ENCODE measurements at regions not wholly inside any gene's neighbourhood (a gene's known extent, or its start where the extent isn't known, plus 50 kb on each side); places are given as distances from the start of the nearest gene placed in this dataset.
A peak's percentile ranks its signal among the peaks of the same experiment; 100 is the strongest.

- no peak for DNase-seq (ENCODE audit: low read depth)
These were observed 99.5 kb downstream of the MAFB start for GRCh38 chr20:40589581-40589980.

GRCh38 chr20:40588891-40589290 is 100.1 kb downstream of the MAFB start:
- no peak for DNase-seq (ENCODE audit: low read depth)

GRCh38 chr20:40587038-40587437 is 102.0 kb downstream of the MAFB start:
- no peak for DNase-seq (ENCODE audit: low read depth)

- DNase-seq (ENCODE audit: low read depth), result no peak
These were observed 104.8 kb downstream of the MAFB start for GRCh38 chr20:40584130-40584809.

GRCh38 chr20:40583636-40584035 is 105.4 kb downstream of the MAFB start:
- DNase-seq (ENCODE audit: low read depth), result no peak

- DNase-seq (ENCODE audit: low read depth), result no peak
These were observed 105.8 kb downstream of the MAFB start for GRCh38 chr20:40583205-40583604.

GRCh38 chr20:40582531-40582930 is 106.5 kb downstream of the MAFB start:
- no peak for DNase-seq (ENCODE audit: low read depth)

- DNase-seq (ENCODE audit: low read depth), result no peak
These were observed 109.3 kb downstream of the MAFB start for GRCh38 chr20:40579701-40580100.

GRCh38 chr20:40578961-40579360 is 110.1 kb downstream of the MAFB start:
- no peak for DNase-seq (ENCODE audit: low read depth)

- DNase-seq (ENCODE audit: low read depth), result no peak
These were observed 113.2 kb downstream of the MAFB start for GRCh38 chr20:40575851-40576250.

- DNase-seq (ENCODE audit: low read depth), result no peak
These were observed 116.8 kb downstream of the MAFB start for GRCh38 chr20:40572251-40572650.

- no peak for DNase-seq (ENCODE audit: low read depth)
These were observed 117.4 kb downstream of the MAFB start for GRCh38 chr20:40571639-40572038.

- DNase-seq (ENCODE audit: low read depth), result no peak
These were observed 120.8 kb downstream of the MAFB start for GRCh38 chr20:40568200-40568599.

GRCh38 chr20:40565682-40566040 is 123.4 kb downstream of the MAFB start:
- no peak for DNase-seq (ENCODE audit: low read depth)

- DNase-seq (ENCODE audit: low read depth), result peak; percentile 23
These were observed 123.9 kb downstream of the MAFB start for GRCh38 chr20:40565001-40565681.

GRCh38 chr20:40563296-40563950 is 125.6 kb downstream of the MAFB start:
- DNase-seq (ENCODE audit: low read depth), result peak; percentile 10

- DNase-seq (ENCODE audit: low read depth), result no peak
These were observed 127.0 kb downstream of the MAFB start for GRCh38 chr20:40562031-40562430.

- no peak for DNase-seq (ENCODE audit: low read depth)
These were observed 127.8 kb downstream of the MAFB start for GRCh38 chr20:40561187-40561586.

GRCh38 chr20:40558212-40558611 is 130.8 kb downstream of the MAFB start:
- DNase-seq (ENCODE audit: low read depth), result no peak

GRCh38 chr20:40551125-40551530 is 137.9 kb downstream of the MAFB start:
- no peak for DNase-seq (ENCODE audit: low read depth)

GRCh38 chr20:40547483-40548091 is 141.4 kb downstream of the MAFB start:
- no peak for DNase-seq (ENCODE audit: low read depth)

- DNase-seq (ENCODE audit: low read depth), result no peak
These were observed 143.6 kb downstream of the MAFB start for GRCh38 chr20:40545478-40545877.

- DNase-seq (ENCODE audit: low read depth), result no peak
These were observed 147.0 kb downstream of the MAFB start for GRCh38 chr20:40542065-40542464.

Measured in fibroblast of the conjunctiva (primary cell).